K562 (cell line): ENCODE measurements at regions not wholly inside any gene's neighbourhood (a gene's known extent, or its start where the extent isn't known, plus 50 kb on each side); places are given as distances from the start of the nearest gene placed in this dataset.

Experiments
- ATAC-seq: fragments of 200-7000 bp; cut with Tn5 transposase; 3 replicates; pipeline ENCODE4 v1.9.1; 2020; ENCODE audit warnings: moderate library complexity
- BruUV-seq: library from RNA; stranded (reverse); fragments of 400-500 nt; replicated peaks from 2 replicates; lab custom pipeline; 2021; lab: Mats Ljungman, UMichigan
- CTCF ChIA-PET: fragments of 300-600 bp; formaldehyde crosslinking; extraction: SDS; loops from one replicate; lab custom pipeline; 2021; ENCODE audit warnings: low intra/inter-chr PET ratio; lab: Yijun Ruan, JAX
- POLR2A ChIA-PET: fragments of 300-600, 350-650 bp; sonication (Branson Sonifier 250); formaldehyde crosslinking; extraction: SDS; loops from one replicate; lab custom pipeline; 2021; ENCODE audit warnings: antibody characterized with exemption, inconsistent platforms; lab: Yijun Ruan, JAX
- DNase-seq, 4 experiments: peaks; one replicate each; pipeline versions ENCODE4 v3.0.0 to v3.0.0-alpha.2; 2011 to 2018; ENCODE audit warnings: low spot score in 3 of 4, mixed read lengths in 3 of 4; ENCODE audit errors: extremely low read depth in 1 of 4
- FAIRE-seq: peaks from 2 replicates; lab custom pipeline; 2011; peaks lifted over from hg19 to GRCh38; lab: Jason Lieb, UNC
- H2AFZ ChIP-seq: 2 replicates; pipeline ENCODE4 v1.6.0; 2011; ENCODE audit warnings: low read depth, low read length, control low read depth, inconsistent platforms
- H3K27ac ChIP-seq: fragments of 200-600 bp; 3 replicates; pipeline ENCODE4 v1.8.0; 2011; ENCODE audit warnings: low read depth, mild to moderate bottlenecking, control low read depth, inconsistent platforms, low read length, moderate library complexity, mixed read lengths; ENCODE audit errors: extremely low read depth
- H3K27me3 ChIP-seq, 2 experiments: fragments of 300-600 bp in 1 of 2; 2 replicates in 1 of 2; 3 replicates in 1 of 2; pipeline versions ENCODE4 v1.6.0 to v1.8.0; 2011; ENCODE audit warnings: inconsistent platforms in 2 of 2, low read length in 2 of 2, mild to moderate bottlenecking in 1 of 2, mixed read lengths in 1 of 2, moderate library complexity in 1 of 2; ENCODE audit not compliant: control insufficient read depth in 2 of 2, insufficient read depth in 2 of 2
- H3K36me3 ChIP-seq: fragments of 300-600 bp; 3 replicates; pipeline ENCODE4 v1.8.0; 2011; ENCODE audit warnings: mild to moderate bottlenecking, low read length, inconsistent platforms; ENCODE audit not compliant: control insufficient read depth, insufficient read depth
- H3K4me1 ChIP-seq, 2 experiments: fragments of 200-600 bp in 1 of 2; replicated peaks in 1 of 2; 2 replicates in 1 of 2; 3 replicates in 1 of 2; pipeline versions ENCODE4 v1.5.1 to v1.8.0; 2011; ENCODE audit warnings: inconsistent platforms in 2 of 2, low read length in 2 of 2, mild to moderate bottlenecking in 1 of 2, mixed read lengths in 1 of 2, moderate library complexity in 1 of 2; ENCODE audit not compliant: control insufficient read depth in 2 of 2, insufficient read depth in 2 of 2
- H3K4me2 ChIP-seq: 2 replicates; pipeline ENCODE4 v1.6.1; 2011; ENCODE audit warnings: low read length, control low read depth, inconsistent platforms, mixed read lengths; ENCODE audit not compliant: insufficient read depth
- H3K4me3 ChIP-seq: fragments of 200-600 bp; sonication (generic), shearing (Covaris generic); 2 replicates; pipeline ENCODE4 v1.5.1; 2016; ENCODE audit warnings: control low read depth, inconsistent platforms
- H3K79me2 ChIP-seq: fragments of 200-600 bp; 3 replicates; pipeline ENCODE4 v1.8.0; 2011; ENCODE audit warnings: low read length, inconsistent platforms; ENCODE audit not compliant: control insufficient read depth, insufficient read depth
- H3K9ac ChIP-seq, 2 experiments: 2 replicates each; pipeline versions ENCODE4 v1.6.0 to v1.6.1; 2011; ENCODE audit warnings: low read depth in 2 of 2, low read length in 2 of 2, control low read depth in 1 of 2, inconsistent platforms in 1 of 2, mild to moderate bottlenecking in 1 of 2, mixed read lengths in 1 of 2; ENCODE audit not compliant: insufficient read depth in 1 of 2
- H3K9me1 ChIP-seq: one replicate; pipeline ENCODE4 v1.6.0; 2011; ENCODE audit warnings: inconsistent platforms, mild to moderate bottlenecking, low read length, moderate library complexity; ENCODE audit not compliant: control insufficient read depth, insufficient read depth
- H3K9me3 ChIP-seq: replicated peaks from 2 replicates; pipeline ENCODE4 v1.5.1; 2011; ENCODE audit warnings: low read depth, low read length, inconsistent platforms; ENCODE audit not compliant: control insufficient read depth, insufficient read depth
- H4K20me1 ChIP-seq: replicated peaks from 2 replicates; pipeline ENCODE4 v1.6.1; 2011; ENCODE audit warnings: low read length, inconsistent platforms, mixed read lengths; ENCODE audit not compliant: control insufficient read depth, insufficient read depth
- HOMEZ ChIP-seq: fragments of 250-450 bp; sonication (Bioruptor Pico); IDR thresholded peaks from 2 replicates; pipeline ENCODE4 v1.4.0; 2020; ENCODE audit warnings: mild to moderate bottlenecking, moderate library complexity
- MEIS2 ChIP-seq: fragments of 450-650 bp; IDR thresholded peaks from 2 replicates; pipeline ENCODE4 v1.6.1; 2014; ENCODE audit warnings: mild to moderate bottlenecking; ENCODE audit not compliant: partially characterized antibody
- PKNOX1 ChIP-seq: fragments of 450-650 bp; IDR thresholded peaks from 2 replicates; pipeline ENCODE4 v1.6.1; 2016
- RBM17 ChIP-seq: fragments of 200-400 bp; formaldehyde crosslinking; IDR thresholded peaks from 2 replicates; pipeline ENCODE4 v1.6.1; 2017; ENCODE audit warnings: low read depth, mild to moderate bottlenecking, low read length, borderline replicate concordance
- SNAPC5 ChIP-seq: fragments of 250-450 bp; sonication (Bioruptor Pico); IDR thresholded peaks from 2 replicates; pipeline ENCODE4 v1.8.0; 2021; ENCODE audit warnings: moderate library complexity, mild to moderate bottlenecking, inconsistent platforms
- ZBTB11 ChIP-seq, 3 experiments: fragments of 200-800 bp in 1 of 3; fragments of 250-450 bp in 1 of 3; fragments of 450-650 bp in 1 of 3; sonication (Bioruptor Pico) in 1 of 3; sonication (Bioruptor generic) in 1 of 3; formaldehyde crosslinking in 1 of 3; IDR thresholded peaks; 2 replicates each; pipeline versions ENCODE4 v1.6.1 to v1.8.0; 2016 to 2022; ENCODE audit warnings: mild to moderate bottlenecking in 2 of 3, missing genetic modification characterization in 2 of 3, missing compliant biosample characterization in 1 of 3, moderate library complexity in 1 of 3
- ZBTB17 ChIP-seq: fragments of 450-650 bp; formaldehyde crosslinking; IDR thresholded peaks from 2 replicates; pipeline ENCODE4 v1.4.0; 2020; ENCODE audit warnings: mild to moderate bottlenecking
- ZNF133 ChIP-seq: fragments of 250-450 bp; sonication (Bioruptor Pico); IDR thresholded peaks from 2 replicates; pipeline ENCODE4 v1.4.0; 2020; ENCODE audit warnings: mild to moderate bottlenecking
- ZNF134 ChIP-seq: fragments of 250-450 bp; sonication (Bioruptor Pico); conservative IDR thresholded peaks from 2 replicates; pipeline ENCODE4 v1.4.0; 2020
- WGBS: fragments of 100-300 bp; shearing (Covaris generic); methylation state at CpG from one replicate; pipeline ENCODE4 v1.1.6; 2016; ENCODE audit warnings: low coverage, mixed read lengths; ENCODE audit not compliant: insufficient coverage; ENCODE audit errors: missing lambda C conversion rate; 5-methylcytosine and 5-hydroxymethylcytosine counted together
- in situ Hi-C: fragments of 300-500 bp; cut with MboI; formaldehyde crosslinking; loops from 4 replicates; pipeline ENCODE4 v1.15.0; 2018; ENCODE audit warnings: inconsistent platforms, mixed read lengths
- intact Hi-C: fragments of 100-400 bp; cut with micrococcal nuclease; formaldehyde crosslinking; loops from 2 replicates; pipeline ENCODE4 v1.14.2; 2022
- TF ChIP-seq, protein P1 (sequence below): sonication (generic); formaldehyde crosslinking; IDR thresholded peaks from 2 replicates; pipeline ENCODE4 v1.8.0; 2022; ENCODE audit warnings: mild to moderate bottlenecking, missing genetic modification reagents
- TF ChIP-seq, protein P2 (sequence below): sonication (generic); IDR thresholded peaks from 2 replicates; pipeline ENCODE4 v1.6.1; 2016

DNA sequence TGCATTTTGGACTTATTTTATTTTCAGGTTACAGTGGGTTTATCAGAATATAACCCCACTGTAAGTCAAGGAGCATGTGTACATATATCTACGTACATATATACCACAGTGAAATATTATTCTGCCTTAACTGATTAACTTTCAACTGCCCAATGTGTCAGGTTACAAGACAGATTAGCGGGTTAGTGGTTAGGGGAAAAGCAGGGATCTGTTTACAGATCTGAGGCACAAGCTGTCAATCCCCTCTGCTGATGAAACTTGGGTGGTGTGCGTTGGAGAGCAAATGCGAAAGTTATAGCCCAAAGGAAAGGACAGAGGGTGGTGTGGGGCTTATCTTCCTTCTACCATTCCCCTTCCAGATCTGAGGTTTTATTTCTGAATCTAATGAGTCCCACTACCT is 238.2 kb upstream of the KCNK2 start:
- no peaks in the 10 kb centered on the region; the same call in 1 of the 2 replicates for H3K9me3 ChIP-seq
- no peak overlapping the region for H3K27ac ChIP-seq
- peak in 1 of 4 experiments; percentile 19 for DNase-seq
- no peaks in the 10 kb centered on the region for H3K79me2 ChIP-seq
- no peak overlapping the region for H3K4me2 ChIP-seq
- CTCF ChIA-PET = no interaction called here
- WGBS = 7% methylated on average over 4 of the region's 4 CpGs
- TF ChIP-seq, protein P1, sequence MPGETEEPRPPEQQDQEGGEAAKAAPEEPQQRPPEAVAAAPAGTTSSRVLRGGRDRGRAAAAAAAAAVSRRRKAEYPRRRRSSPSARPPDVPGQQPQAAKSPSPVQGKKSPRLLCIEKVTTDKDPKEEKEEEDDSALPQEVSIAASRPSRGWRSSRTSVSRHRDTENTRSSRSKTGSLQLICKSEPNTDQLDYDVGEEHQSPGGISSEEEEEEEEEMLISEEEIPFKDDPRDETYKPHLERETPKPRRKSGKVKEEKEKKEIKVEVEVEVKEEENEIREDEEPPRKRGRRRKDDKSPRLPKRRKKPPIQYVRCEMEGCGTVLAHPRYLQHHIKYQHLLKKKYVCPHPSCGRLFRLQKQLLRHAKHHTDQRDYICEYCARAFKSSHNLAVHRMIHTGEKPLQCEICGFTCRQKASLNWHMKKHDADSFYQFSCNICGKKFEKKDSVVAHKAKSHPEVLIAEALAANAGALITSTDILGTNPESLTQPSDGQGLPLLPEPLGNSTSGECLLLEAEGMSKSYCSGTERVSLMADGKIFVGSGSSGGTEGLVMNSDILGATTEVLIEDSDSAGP (CRISPR knock-in tag) = no peak
- TF ChIP-seq HOMEZ (CRISPR knock-in tag) (no peak), ZBTB17 (no peak), ZNF133 (no peak), SNAPC5 (CRISPR knock-in tag) (no peak), ZBTB11 (CRISPR knock-in tag; IDR thresholded peaks at IDR 0.05) (no peak), ZNF134 (CRISPR knock-in tag) (no peak), RBM17 (no peak), PKNOX1 (peak; percentile 79), MEIS2 (peak; percentile 73)
- TF ChIP-seq, protein P2, sequence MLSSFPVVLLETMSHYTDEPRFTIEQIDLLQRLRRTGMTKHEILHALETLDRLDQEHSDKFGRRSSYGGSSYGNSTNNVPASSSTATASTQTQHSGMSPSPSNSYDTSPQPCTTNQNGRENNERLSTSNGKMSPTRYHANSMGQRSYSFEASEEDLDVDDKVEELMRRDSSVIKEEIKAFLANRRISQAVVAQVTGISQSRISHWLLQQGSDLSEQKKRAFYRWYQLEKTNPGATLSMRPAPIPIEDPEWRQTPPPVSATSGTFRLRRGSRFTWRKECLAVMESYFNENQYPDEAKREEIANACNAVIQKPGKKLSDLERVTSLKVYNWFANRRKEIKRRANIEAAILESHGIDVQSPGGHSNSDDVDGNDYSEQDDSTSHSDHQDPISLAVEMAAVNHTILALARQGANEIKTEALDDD = peak; percentile 92
- TF ChIP-seq, all 486 proteins: peak for 3
- BruUV-seq = no TSS peak
- Histone ChIP-seq H3K4me1 (no peaks in the 10 kb centered on the region), H3K9ac (no peak overlapping the region), H4K20me1 (no peaks in the 10 kb centered on the region), H3K9me1 (no peaks in the 10 kb centered on the region), H3K27me3 (no peaks in the 10 kb centered on the region), H3K4me3 (no peak overlapping the region), H2AFZ (no peak overlapping the region), H3K36me3 (no peaks in the 10 kb centered on the region)
- POLR2A ChIA-PET = interaction anchor here (0.7 kb wide), 1 partner anchor 19 kb away, joined by 3 read pairs; no protein-coding TSS in a partner anchor
- intact Hi-C loops = no loop called here
- FAIRE-seq = no peak
- in situ Hi-C loops = no loop called here
- ATAC-seq = peak; percentile 58
